ENCODE measurements at regions not wholly inside any gene's neighbourhood (a gene's known extent, or its start where the extent isn't known, plus 50 kb on each side); places are given as distances from the start of the nearest gene placed in this dataset.

DNA sequence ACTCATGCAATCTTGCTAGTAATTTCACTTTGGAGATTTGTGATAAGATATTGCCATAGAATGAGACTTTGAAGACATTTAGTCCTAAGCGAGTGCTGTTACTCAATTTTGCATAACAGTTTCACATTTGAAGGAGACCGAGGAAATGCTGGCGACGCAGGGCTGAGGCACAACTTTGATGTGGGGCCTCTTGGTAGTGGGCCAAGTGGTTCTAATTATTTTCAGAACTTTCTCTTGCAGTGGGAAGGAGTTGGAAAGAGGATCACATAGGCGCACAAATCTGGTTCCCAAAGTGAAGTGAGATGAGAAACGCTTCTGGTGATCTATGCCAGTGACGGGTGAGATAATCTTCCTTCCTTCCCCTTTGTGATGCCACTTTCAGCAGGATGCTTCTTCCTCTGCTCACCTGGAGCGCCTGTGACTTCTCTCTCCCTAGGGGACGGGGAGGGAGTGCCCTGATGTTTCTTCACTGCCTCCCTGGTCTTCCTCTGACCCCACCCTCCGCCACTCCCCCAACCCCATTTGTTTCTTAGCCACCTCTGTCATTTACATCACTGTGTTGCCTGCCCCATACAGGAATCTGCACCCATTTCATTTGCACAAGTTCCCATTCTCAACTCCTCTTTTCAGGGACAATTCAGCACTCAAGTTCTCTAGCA lies 138.9 kb upstream of the MID1 start:
- Histone ChIP-seq H3K9me3 (ENCODE audit: control insufficient read depth in 5 of 5, low read length in 5 of 5) (no peaks in the 10 kb centered on the region), H3K4me1 (ENCODE audit: control insufficient read depth in 5 of 5, insufficient read depth in 5 of 5, low read length in 5 of 5) (peaks cover 1 to 22% (median 16%) of the 10 kb centered on the region in 5 donors), H3K27ac (ENCODE audit: low read depth, low read length) (no peak overlapping the region), H3K27me3 (ENCODE audit: control insufficient read depth in 5 of 5, insufficient read depth in 4 of 5, low read length in 5 of 5) (no peaks in the 10 kb centered on the region), H3K9ac (ENCODE audit: low read length in 5 of 5) (no peak overlapping the region), H3K4me3 (ENCODE audit: low read depth in 1 of 5, low read length in 5 of 5) (peak overlapping the region in 1 of 5 donors; percentile 40), H3K36me3 (ENCODE audit: control insufficient read depth in 5 of 5, insufficient read depth in 5 of 5, low read length in 5 of 5) (no peaks in the 10 kb centered on the region)

- Histone ChIP-seq H3K9me3 (ENCODE audit: control insufficient read depth in 5 of 5, low read length in 5 of 5) (no peaks in the 10 kb centered on the region), H3K4me3 (ENCODE audit: low read depth in 1 of 5, low read length in 5 of 5) (no peak overlapping the region), H3K27ac (ENCODE audit: low read depth, low read length) (no peak overlapping the region), H3K9ac (ENCODE audit: low read length in 5 of 5) (no peak overlapping the region), H3K27me3 (ENCODE audit: control insufficient read depth in 5 of 5, insufficient read depth in 4 of 5, low read length in 5 of 5) (no peaks in the 10 kb centered on the region), H3K4me1 (ENCODE audit: control insufficient read depth in 5 of 5, insufficient read depth in 5 of 5, low read length in 5 of 5) (peaks cover 0 to 13% (median 6%) of the 10 kb centered on the region in 5 donors), H3K36me3 (ENCODE audit: control insufficient read depth in 5 of 5, insufficient read depth in 5 of 5, low read length in 5 of 5) (no peaks in the 10 kb centered on the region)
These were observed 141.1 kb upstream of the MID1 start for GRCh38 chrX:10761447-10761846.

GRCh38 chrX:10769195-10769594 lies 148.8 kb upstream of the MID1 start:
- Histone ChIP-seq H3K9ac (ENCODE audit: low read length in 5 of 5) (peak overlapping the region in 2 of 5 donors; percentile 2 to 49), H3K36me3 (ENCODE audit: control insufficient read depth in 5 of 5, insufficient read depth in 5 of 5, low read length in 5 of 5) (no peaks in the 10 kb centered on the region), H3K4me1 (ENCODE audit: control insufficient read depth in 5 of 5, insufficient read depth in 5 of 5, low read length in 5 of 5) (peaks cover 0 to 4% (median 0%) of the 10 kb centered on the region in 5 donors), H3K4me3 (ENCODE audit: low read depth in 1 of 5, low read length in 5 of 5) (peak overlapping the region in 3 of 5 donors; percentile 25 to 45 (median 45)), H3K27ac (ENCODE audit: low read depth, low read length) (peak overlapping the region; percentile 64), H3K9me3 (ENCODE audit: control insufficient read depth in 5 of 5, low read length in 5 of 5) (no peaks in the 10 kb centered on the region), H3K27me3 (ENCODE audit: control insufficient read depth in 5 of 5, insufficient read depth in 4 of 5, low read length in 5 of 5) (no peaks in the 10 kb centered on the region)

DNA sequence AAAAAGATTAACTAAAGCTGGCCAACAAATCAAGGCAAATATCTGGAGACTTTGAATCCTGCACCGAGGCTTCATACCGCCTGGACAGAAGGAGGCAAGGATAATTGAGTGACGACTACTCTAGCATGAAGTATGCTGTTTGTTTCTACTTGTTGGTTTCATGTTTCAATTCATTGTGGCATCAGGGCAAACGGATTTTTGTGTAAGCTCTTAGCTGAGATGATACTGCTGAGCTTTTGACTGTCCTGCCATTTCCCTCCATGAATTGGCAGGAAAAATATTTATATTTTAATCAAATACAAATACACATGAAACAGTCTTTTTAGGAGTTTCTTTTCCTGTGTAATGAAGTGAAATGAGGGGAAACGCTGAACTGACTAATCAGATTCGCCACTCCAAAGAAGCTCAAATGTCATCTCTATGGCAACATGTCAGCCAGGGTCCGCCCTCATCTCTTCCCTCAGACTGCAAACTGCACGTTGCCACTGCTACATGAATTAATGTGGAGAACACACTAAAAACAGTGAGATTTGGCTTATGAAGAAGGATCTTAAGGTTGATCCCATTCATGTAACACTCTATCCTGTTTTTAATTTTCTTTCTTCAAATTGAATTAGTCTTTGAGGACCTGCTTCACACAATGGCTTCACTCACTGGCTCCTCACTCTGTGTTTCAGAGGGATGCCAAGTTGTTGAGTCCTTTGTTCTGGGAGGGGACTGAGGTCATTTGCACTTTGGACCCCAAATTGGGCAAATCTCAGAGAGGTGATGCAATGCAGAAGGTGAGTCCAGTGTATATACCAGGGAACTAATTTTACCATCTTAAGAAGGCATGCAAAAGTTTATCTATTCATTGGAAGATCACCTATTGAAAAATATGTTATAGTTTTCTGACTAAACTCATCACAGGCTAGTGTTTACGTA lies 149.6 kb upstream of the MID1 start:
- H3K9ac ChIP-seq (ENCODE audit: low read length in 5 of 5), result peak overlapping the region in 1 of 5 donors; percentile 49
- H3K36me3 ChIP-seq (ENCODE audit: control insufficient read depth in 5 of 5, insufficient read depth in 5 of 5, low read length in 5 of 5), result no peaks in the 10 kb centered on the region
- no peaks in the 10 kb centered on the region for H3K27me3 ChIP-seq (ENCODE audit: control insufficient read depth in 5 of 5, insufficient read depth in 4 of 5, low read length in 5 of 5)
- H3K9me3 ChIP-seq (ENCODE audit: control insufficient read depth in 5 of 5, low read length in 5 of 5), result no peaks in the 10 kb centered on the region
- H3K4me3 ChIP-seq (ENCODE audit: low read depth in 1 of 5, low read length in 5 of 5), result peak overlapping the region in 3 of 5 donors; percentile 25 to 45 (median 45)
- H3K27ac ChIP-seq (ENCODE audit: low read depth, low read length), result peak overlapping the region; percentile 64
- peaks cover 0 to 4% (median 0%) of the 10 kb centered on the region in 5 donors for H3K4me1 ChIP-seq (ENCODE audit: control insufficient read depth in 5 of 5, insufficient read depth in 5 of 5, low read length in 5 of 5)

GRCh38 chrX:10773318-10773717 lies 152.9 kb upstream of the MID1 start:
- Histone ChIP-seq H3K27me3 (ENCODE audit: control insufficient read depth in 5 of 5, insufficient read depth in 4 of 5, low read length in 5 of 5) (no peaks in the 10 kb centered on the region), H3K9ac (ENCODE audit: low read length in 5 of 5) (no peak overlapping the region), H3K9me3 (ENCODE audit: control insufficient read depth in 5 of 5, low read length in 5 of 5) (no peaks in the 10 kb centered on the region), H3K36me3 (ENCODE audit: control insufficient read depth in 5 of 5, insufficient read depth in 5 of 5, low read length in 5 of 5) (no peaks in the 10 kb centered on the region), H3K27ac (ENCODE audit: low read depth, low read length) (no peak overlapping the region), H3K4me3 (ENCODE audit: low read depth in 1 of 5, low read length in 5 of 5) (no peak overlapping the region), H3K4me1 (ENCODE audit: control insufficient read depth in 5 of 5, insufficient read depth in 5 of 5, low read length in 5 of 5) (peaks cover 0 to 4% (median 0%) of the 10 kb centered on the region in 5 donors)

- Histone ChIP-seq H3K27me3 (ENCODE audit: control insufficient read depth in 5 of 5, insufficient read depth in 4 of 5, low read length in 5 of 5) (peaks cover 0 to 4% (median 0%) of the 10 kb centered on the region in 5 donors), H3K27ac (ENCODE audit: low read depth, low read length) (no peak overlapping the region), H3K4me1 (ENCODE audit: control insufficient read depth in 5 of 5, insufficient read depth in 5 of 5, low read length in 5 of 5) (no peaks in the 10 kb centered on the region), H3K36me3 (ENCODE audit: control insufficient read depth in 5 of 5, insufficient read depth in 5 of 5, low read length in 5 of 5) (no peaks in the 10 kb centered on the region), H3K4me3 (ENCODE audit: low read depth in 1 of 5, low read length in 5 of 5) (no peak overlapping the region), H3K9ac (ENCODE audit: low read length in 5 of 5) (no peak overlapping the region), H3K9me3 (ENCODE audit: control insufficient read depth in 5 of 5, low read length in 5 of 5) (no peaks in the 10 kb centered on the region)
These were observed 161.6 kb upstream of the MID1 start for GRCh38 chrX:10781847-10782530.

GRCh38 chrX:10783451-10783995 lies 163.1 kb upstream of the MID1 start:
- H3K27ac ChIP-seq (ENCODE audit: low read depth, low read length), result no peak overlapping the region
- no peaks in the 10 kb centered on the region for H3K9me3 ChIP-seq (ENCODE audit: control insufficient read depth in 5 of 5, low read length in 5 of 5)
- peaks cover 0 to 4% (median 0%) of the 10 kb centered on the region in 5 donors for H3K27me3 ChIP-seq (ENCODE audit: control insufficient read depth in 5 of 5, insufficient read depth in 4 of 5, low read length in 5 of 5)
- H3K4me1 ChIP-seq (ENCODE audit: control insufficient read depth in 5 of 5, insufficient read depth in 5 of 5, low read length in 5 of 5), result no peaks in the 10 kb centered on the region
- H3K9ac ChIP-seq (ENCODE audit: low read length in 5 of 5), result no peak overlapping the region
- no peaks in the 10 kb centered on the region for H3K36me3 ChIP-seq (ENCODE audit: control insufficient read depth in 5 of 5, insufficient read depth in 5 of 5, low read length in 5 of 5)
- H3K4me3 ChIP-seq (ENCODE audit: low read depth in 1 of 5, low read length in 5 of 5), result no peak overlapping the region

DNA sequence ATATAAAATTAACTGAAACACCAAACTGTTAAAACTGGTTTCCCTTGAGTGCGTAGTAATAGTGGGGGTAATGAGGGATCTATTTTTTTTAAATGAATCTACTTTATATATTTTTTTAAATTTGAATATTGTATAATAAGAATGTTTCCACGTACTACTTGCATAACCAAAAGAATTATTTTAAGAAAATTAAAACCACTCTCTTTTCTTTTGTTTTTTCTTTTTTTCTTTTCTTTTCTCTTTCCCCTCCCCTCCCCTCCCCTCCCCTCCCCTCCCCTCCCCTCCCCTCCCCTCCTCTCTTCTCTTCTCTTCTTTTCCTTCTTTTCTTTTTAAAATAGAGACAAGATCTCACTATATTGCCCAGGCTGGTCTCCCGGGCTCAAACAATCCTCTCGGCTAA lies 166.9 kb upstream of the MID1 start:
- Histone ChIP-seq H3K9me3 (ENCODE audit: control insufficient read depth in 5 of 5, low read length in 5 of 5) (no peaks in the 10 kb centered on the region), H3K4me3 (ENCODE audit: low read depth in 1 of 5, low read length in 5 of 5) (no peak overlapping the region), H3K4me1 (ENCODE audit: control insufficient read depth in 5 of 5, insufficient read depth in 5 of 5, low read length in 5 of 5) (no peaks in the 10 kb centered on the region), H3K36me3 (ENCODE audit: control insufficient read depth in 5 of 5, insufficient read depth in 5 of 5, low read length in 5 of 5) (no peaks in the 10 kb centered on the region), H3K9ac (ENCODE audit: low read length in 5 of 5) (no peak overlapping the region), H3K27me3 (ENCODE audit: control insufficient read depth in 5 of 5, insufficient read depth in 4 of 5, low read length in 5 of 5) (no peaks in the 10 kb centered on the region), H3K27ac (ENCODE audit: low read depth, low read length) (no peak overlapping the region)

DNA sequence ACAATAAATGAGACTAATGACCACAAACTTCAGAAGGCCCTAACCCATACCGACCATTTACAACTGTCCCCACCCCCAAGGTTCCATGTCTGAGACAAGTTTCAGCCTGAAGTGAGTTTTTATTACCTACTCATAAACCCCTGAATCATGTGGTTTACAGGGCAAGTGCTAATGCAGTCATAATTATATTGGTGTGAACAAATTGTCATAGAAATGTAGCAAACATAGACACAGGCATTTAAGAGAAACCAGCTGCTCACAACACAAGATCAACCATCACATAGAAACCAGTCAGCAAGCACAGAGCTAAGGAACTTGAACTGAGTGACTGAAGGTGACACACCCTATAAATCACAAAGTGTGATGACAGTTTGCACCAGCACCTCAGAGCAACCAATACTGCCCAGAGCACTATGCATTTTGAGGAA lies 173.8 kb upstream of the MID1 start:
- Histone ChIP-seq H3K27ac (ENCODE audit: low read depth, low read length) (no peak overlapping the region), H3K27me3 (ENCODE audit: control insufficient read depth in 5 of 5, insufficient read depth in 4 of 5, low read length in 5 of 5) (no peaks in the 10 kb centered on the region), H3K9me3 (ENCODE audit: control insufficient read depth in 5 of 5, low read length in 5 of 5) (no peaks in the 10 kb centered on the region), H3K4me1 (ENCODE audit: control insufficient read depth in 5 of 5, insufficient read depth in 5 of 5, low read length in 5 of 5) (peaks cover 0 to 14% (median 0%) of the 10 kb centered on the region in 5 donors), H3K36me3 (ENCODE audit: control insufficient read depth in 5 of 5, insufficient read depth in 5 of 5, low read length in 5 of 5) (no peaks in the 10 kb centered on the region), H3K4me3 (ENCODE audit: low read depth in 1 of 5, low read length in 5 of 5) (no peak overlapping the region), H3K9ac (ENCODE audit: low read length in 5 of 5) (no peak overlapping the region)

Data from subcutaneous abdominal adipose tissue (tissue), 5 donors.